CD14-positive monocyte (primary cell): ENCODE measurements at regions not wholly inside any gene's neighbourhood (a gene's known extent, or its start where the extent isn't known, plus 50 kb on each side); places are given as distances from the start of the nearest gene placed in this dataset.

ENCODE experiments used
- DNase-seq, 3 donors: peaks; one replicate each; pipeline ENCODE4 v3.0.0-alpha.2; 2011 to 2022
- H2AFZ ChIP-seq: 2 replicates; pipeline ENCODE4 v1.6.0; 2012; ENCODE audit warnings: mild to moderate bottlenecking, low read depth, low read length, inconsistent platforms; ENCODE audit not compliant: insufficient read depth, poor library complexity, severe bottlenecking
- H3K27ac ChIP-seq, 2 donors: 1 replicate in 1 of 2; 2 replicates in 1 of 2; pipeline ENCODE4 v1.5.1; 2012 to 2013; ENCODE audit warnings: low read length in 2 of 2, control low read depth in 1 of 2, inconsistent platforms in 1 of 2, low read depth in 1 of 2, mild to moderate bottlenecking in 1 of 2
- H3K27me3 ChIP-seq, 2 donors: one replicate each; pipeline versions ENCODE4 v1.6.0 to v1.6.1; 2011 to 2013; ENCODE audit warnings: low read length in 2 of 2; ENCODE audit not compliant: control insufficient read depth in 2 of 2, insufficient read depth in 2 of 2
- H3K36me3 ChIP-seq, 2 donors: replicated peaks in 1 of 2; 1 replicate in 1 of 2; 2 replicates in 1 of 2; pipeline versions ENCODE4 v1.5.1 to v1.6.1; 2012 to 2013; ENCODE audit warnings: low read length in 2 of 2, control low read depth in 1 of 2, inconsistent platforms in 1 of 2, mild to moderate bottlenecking in 1 of 2; ENCODE audit not compliant: insufficient read depth in 2 of 2, control insufficient read depth in 1 of 2
- H3K4me1 ChIP-seq, 2 donors: 1 replicate in 1 of 2; 2 replicates in 1 of 2; pipeline versions ENCODE4 v1.5.1 to v1.6.1; 2012 to 2013; ENCODE audit warnings: low read length in 2 of 2, control low read depth in 1 of 2, inconsistent platforms in 1 of 2, mild to moderate bottlenecking in 1 of 2, moderate library complexity in 1 of 2; ENCODE audit not compliant: insufficient read depth in 2 of 2, control insufficient read depth in 1 of 2
- H3K4me2 ChIP-seq: replicated peaks from 2 replicates; pipeline ENCODE3; 2012; ENCODE audit warnings: low read length, moderate library complexity, mild to moderate bottlenecking; ENCODE audit not compliant: poor library complexity, severe bottlenecking; ENCODE audit errors: extremely low read depth
- H3K4me3 ChIP-seq, 3 experiments: fragments of 200-600 bp in 1 of 3; sonication (generic) in 1 of 3; replicated peaks in 1 of 3; 1 replicate in 2 of 3; 2 replicates in 1 of 3; pipeline ENCODE4 v1.5.1; 2011 to 2013; ENCODE audit warnings: low read length in 3 of 3, mild to moderate bottlenecking in 3 of 3, control low read depth in 2 of 3, low read depth in 2 of 3, inconsistent platforms in 1 of 3, moderate library complexity in 1 of 3
- H3K79me2 ChIP-seq: 2 replicates; pipeline ENCODE4 v1.6.0; 2012; ENCODE audit warnings: mild to moderate bottlenecking, control low read depth, inconsistent platforms, low read length, moderate library complexity; ENCODE audit not compliant: insufficient read depth
- H3K9ac ChIP-seq: 2 replicates; pipeline ENCODE4 v1.6.0; 2017; ENCODE audit warnings: low read length, mild to moderate bottlenecking; ENCODE audit not compliant: insufficient read depth, poor library complexity, severe bottlenecking
- H3K9me3 ChIP-seq, 2 donors: replicated peaks in 1 of 2; 1 replicate in 1 of 2; 2 replicates in 1 of 2; pipeline versions ENCODE4 v1.5.1 to v1.6.1; 2012 to 2013; ENCODE audit warnings: low read length in 2 of 2, control low read depth in 1 of 2; ENCODE audit not compliant: control insufficient read depth in 1 of 2, insufficient read depth in 1 of 2
- H4K20me1 ChIP-seq: 2 replicates; pipeline ENCODE4 v1.6.0; 2012; ENCODE audit warnings: mild to moderate bottlenecking, low read length, control low read depth, moderate library complexity; ENCODE audit not compliant: insufficient read depth
- H3K27ac Mint-ChIP-seq, 7 donors: one replicate each; pipeline ENCODE4 v1.8.0; 2020; ENCODE audit warnings: mild to moderate bottlenecking in 7 of 7, mixed read lengths in 7 of 7, moderate library complexity in 6 of 7, inconsistent platforms in 2 of 7
- H3K27me3 Mint-ChIP-seq, 3 donors: one replicate each; pipeline ENCODE4 v1.8.0; 2021 to 2022; ENCODE audit warnings: low read depth in 3 of 3, mild to moderate bottlenecking in 3 of 3, mixed read lengths in 3 of 3, moderate library complexity in 3 of 3, inconsistent platforms in 1 of 3
- H3K36me3 Mint-ChIP-seq, 2 donors: one replicate each; pipeline ENCODE4 v1.8.0; 2020; ENCODE audit warnings: mixed read lengths in 2 of 2, inconsistent platforms in 1 of 2, mild to moderate bottlenecking in 1 of 2
- H3K4me1 Mint-ChIP-seq: one replicate; pipeline ENCODE4 v1.8.0; 2020; ENCODE audit warnings: mild to moderate bottlenecking, mixed read lengths
- H3K4me3 Mint-ChIP-seq, 2 donors: one replicate each; pipeline ENCODE4 v1.8.0; 2020; ENCODE audit warnings: mild to moderate bottlenecking in 2 of 2, mixed read lengths in 2 of 2, moderate library complexity in 1 of 2
- H3K9me3 Mint-ChIP-seq, 7 donors: one replicate each; pipeline ENCODE4 v1.8.0; 2020 to 2022; ENCODE audit warnings: mixed read lengths in 7 of 7, mild to moderate bottlenecking in 6 of 7, moderate library complexity in 6 of 7, inconsistent platforms in 2 of 7
- WGBS: methylation state at CpG from one replicate; pipeline ENCODE4 v1.1.5; 2013; ENCODE audit warnings: missing lambda C conversion rate; ENCODE audit not compliant: insufficient coverage; 5-methylcytosine and 5-hydroxymethylcytosine counted together
- intact Hi-C, 2 donors: fragments of 100-400 bp; cut with micrococcal nuclease; formaldehyde crosslinking; loops; one replicate each; pipeline versions ENCODE4 v1.15.0 to v1.15.1; 2023
- TF ChIP-seq, protein P1 (sequence below): fragments of 200-600 bp; IDR thresholded peaks from one replicate; pipeline ENCODE4 v1.8.0; 2022; ENCODE audit warnings: antibody characterized with exemption, mild to moderate bottlenecking

DNA sequence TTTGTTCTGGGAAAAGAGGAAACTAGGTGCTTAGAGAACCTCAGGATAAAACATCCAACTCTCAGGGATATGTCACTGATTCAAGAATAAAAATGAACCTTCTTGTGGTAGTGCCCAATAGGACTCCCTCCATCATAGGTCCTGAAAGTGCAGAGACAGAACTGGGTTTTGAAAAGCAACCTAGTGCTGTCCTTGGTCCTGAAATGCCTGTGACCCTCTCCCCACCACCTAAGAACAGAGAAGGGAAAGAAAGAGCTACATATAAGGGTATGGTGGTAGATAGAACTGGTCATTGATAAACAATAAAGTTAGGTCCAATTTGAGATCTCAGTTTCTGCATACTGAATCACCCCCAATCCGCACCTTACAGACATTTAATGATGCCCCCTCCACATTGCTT lies 953.3 kb downstream of the XPNPEP1 start:
- Mint-ChIP-seq H3K36me3 (no peaks in the 10 kb centered on the region), H3K9me3 (peaks cover 0 to 10% (median 2%) of the 10 kb centered on the region in 7 donors), H3K4me3 (no peak overlapping the region), H3K4me1 (no peaks in the 10 kb centered on the region), H3K27ac (no peak overlapping the region), H3K27me3 (peaks cover 0 to 2% (median 2%) of the 10 kb centered on the region in 3 donors)
- H3K4me2 ChIP-seq: no peak overlapping the region
- H3K4me3 ChIP-seq: no peak overlapping the region
- no peaks in the 10 kb centered on the region for H3K36me3 ChIP-seq
- no peak overlapping the region for H3K9ac ChIP-seq
- TF ChIP-seq, protein P1, sequence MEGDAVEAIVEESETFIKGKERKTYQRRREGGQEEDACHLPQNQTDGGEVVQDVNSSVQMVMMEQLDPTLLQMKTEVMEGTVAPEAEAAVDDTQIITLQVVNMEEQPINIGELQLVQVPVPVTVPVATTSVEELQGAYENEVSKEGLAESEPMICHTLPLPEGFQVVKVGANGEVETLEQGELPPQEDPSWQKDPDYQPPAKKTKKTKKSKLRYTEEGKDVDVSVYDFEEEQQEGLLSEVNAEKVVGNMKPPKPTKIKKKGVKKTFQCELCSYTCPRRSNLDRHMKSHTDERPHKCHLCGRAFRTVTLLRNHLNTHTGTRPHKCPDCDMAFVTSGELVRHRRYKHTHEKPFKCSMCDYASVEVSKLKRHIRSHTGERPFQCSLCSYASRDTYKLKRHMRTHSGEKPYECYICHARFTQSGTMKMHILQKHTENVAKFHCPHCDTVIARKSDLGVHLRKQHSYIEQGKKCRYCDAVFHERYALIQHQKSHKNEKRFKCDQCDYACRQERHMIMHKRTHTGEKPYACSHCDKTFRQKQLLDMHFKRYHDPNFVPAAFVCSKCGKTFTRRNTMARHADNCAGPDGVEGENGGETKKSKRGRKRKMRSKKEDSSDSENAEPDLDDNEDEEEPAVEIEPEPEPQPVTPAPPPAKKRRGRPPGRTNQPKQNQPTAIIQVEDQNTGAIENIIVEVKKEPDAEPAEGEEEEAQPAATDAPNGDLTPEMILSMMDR: no peak
- H4K20me1 ChIP-seq: no peaks in the 10 kb centered on the region
- H3K27me3 ChIP-seq: no peaks in the 10 kb centered on the region
- WGBS: 40% methylated on average over 1 of the region's 1 CpG
- H3K9me3 ChIP-seq: no peaks in the 10 kb centered on the region
- H3K27ac ChIP-seq: no peak overlapping the region
- H3K79me2 ChIP-seq: no peaks in the 10 kb centered on the region
- intact Hi-C loops: no loop called here
- no peak for DNase-seq
- H2AFZ ChIP-seq: no peak overlapping the region
- no peaks in the 10 kb centered on the region for H3K4me1 ChIP-seq

DNA sequence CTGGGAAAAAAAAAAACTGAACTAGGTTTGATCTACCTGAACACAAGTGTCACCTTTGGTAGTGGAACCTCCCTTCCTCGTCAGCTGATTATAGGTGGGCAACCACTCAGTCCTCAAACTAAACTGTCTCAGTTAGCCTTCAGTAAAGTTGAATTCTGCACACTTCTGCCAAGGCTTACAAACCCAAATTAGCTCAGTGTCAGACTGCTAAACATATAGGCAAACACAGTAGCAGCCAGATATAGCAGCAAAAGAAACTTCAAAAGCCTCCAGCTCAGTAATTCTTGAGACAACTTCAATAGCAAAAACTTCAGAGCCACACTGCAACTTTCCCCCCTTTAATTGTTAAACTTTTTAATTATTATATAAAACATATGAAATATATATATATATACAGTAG lies 956.9 kb downstream of the XPNPEP1 start:
- peaks cover 0 to 2% (median 2%) of the 10 kb centered on the region in 3 donors for H3K27me3 Mint-ChIP-seq
- no peak for DNase-seq
- WGBS: 78% methylated on average over 1 of the region's 1 CpG
- no peaks in the 10 kb centered on the region for H3K4me1 Mint-ChIP-seq
- Histone ChIP-seq H3K4me2 (no peak overlapping the region), H2AFZ (no peak overlapping the region), H3K36me3 (no peaks in the 10 kb centered on the region), H4K20me1 (no peaks in the 10 kb centered on the region), H3K4me3 (no peak overlapping the region), H3K4me1 (no peaks in the 10 kb centered on the region), H3K9ac (no peak overlapping the region), H3K79me2 (no peaks in the 10 kb centered on the region), H3K27me3 (no peaks in the 10 kb centered on the region), H3K27ac (no peak overlapping the region), H3K9me3 (no peaks in the 10 kb centered on the region)
- H3K4me3 Mint-ChIP-seq: no peak overlapping the region
- peaks cover 0 to 14% (median 0%) of the 10 kb centered on the region in 7 donors for H3K9me3 Mint-ChIP-seq
- H3K27ac Mint-ChIP-seq: no peak overlapping the region
- TF ChIP-seq, protein P1: no peak
- H3K36me3 Mint-ChIP-seq: no peaks in the 10 kb centered on the region
- intact Hi-C loops: no loop called here
